HepG2 (cell line): ENCODE measurements at regions not wholly inside any gene's neighbourhood (a gene's known extent, or its start where the extent isn't known, plus 50 kb on each side); places are given as distances from the start of the nearest gene placed in this dataset.
A peak's percentile ranks its signal among the peaks of the same experiment; 100 is the strongest.

Experiments
- ATAC-seq: fragments of 200-7000 bp; cut with Tn5 transposase; 3 replicates; pipeline ENCODE4 v1.9.1; 2020; ENCODE audit warnings: mild to moderate bottlenecking, moderate library complexity
- BruUV-seq: library from RNA; stranded (reverse); fragments of 400-500 nt; replicated peaks from 2 replicates; lab custom pipeline; 2021; lab: Mats Ljungman, UMichigan
- CTCF ChIA-PET: fragments of 300-600 bp; formaldehyde crosslinking; extraction: SDS; loops from one replicate; lab custom pipeline; 2021; ENCODE audit warnings: low total read pairs, inconsistent platforms, low intra/inter-chr PET ratio; lab: Yijun Ruan, JAX
- POLR2A ChIA-PET: fragments of 350-600 bp; sonication (Branson Sonifier 250); formaldehyde crosslinking; loops from one replicate; lab custom pipeline; 2020; ENCODE audit warnings: antibody characterized with exemption, inconsistent platforms; lab: Yijun Ruan, JAX
- DNase-seq: peaks from one replicate; pipeline ENCODE4 v3.0.0-alpha.2; 2015; ENCODE audit warnings: low spot score
- FAIRE-seq: peaks from 3 replicates; lab custom pipeline; 2011; peaks lifted over from hg19 to GRCh38; lab: Jason Lieb, UNC
- H2AFZ ChIP-seq: one replicate; pipeline ENCODE4 v1.6.1; 2011; ENCODE audit warnings: low read length, inconsistent platforms
- H3K27ac ChIP-seq: fragments of 300-600 bp; 3 replicates; pipeline ENCODE4 v1.8.0; 2011; ENCODE audit warnings: mixed run types, mild to moderate bottlenecking, mixed read lengths, low read length, inconsistent platforms; ENCODE audit not compliant: insufficient read depth; ENCODE audit errors: extremely low read length
- H3K27me3 ChIP-seq, 2 experiments: fragments of 200-600 bp in 1 of 2; 2 replicates in 1 of 2; 3 replicates in 1 of 2; pipeline versions ENCODE4 v1.6.0 to v1.8.0; 2011; ENCODE audit warnings: low read length in 2 of 2, mild to moderate bottlenecking in 2 of 2, moderate library complexity in 2 of 2, inconsistent platforms in 1 of 2; ENCODE audit not compliant: insufficient read depth in 2 of 2, control insufficient read depth in 1 of 2
- H3K36me3 ChIP-seq, 2 experiments: fragments of 200-600 bp in 1 of 2; replicated peaks in 1 of 2; 2 replicates in 1 of 2; 3 replicates in 1 of 2; pipeline versions ENCODE4 v1.5.1 to v1.8.0; 2011; ENCODE audit warnings: low read length in 2 of 2, inconsistent platforms in 1 of 2; ENCODE audit not compliant: insufficient read depth in 2 of 2, control insufficient read depth in 1 of 2
- H3K4me1 ChIP-seq: 2 replicates; pipeline ENCODE4 v1.5.1; 2012; ENCODE audit warnings: low read length, inconsistent platforms; ENCODE audit not compliant: insufficient read depth
- H3K4me2 ChIP-seq: 2 replicates; pipeline ENCODE4 v1.6.0; 2011; ENCODE audit warnings: low read depth, low read length, inconsistent platforms
- H3K4me3 ChIP-seq, 3 experiments: fragments of 200-600 bp in 1 of 3; sonication (generic), shearing (Covaris generic) in 1 of 3; replicated peaks in 1 of 3; 2 replicates each; pipeline ENCODE4 v1.5.1; 2011 to 2016; ENCODE audit warnings: low read length in 3 of 3, inconsistent platforms in 2 of 3, low read depth in 2 of 3, mild to moderate bottlenecking in 2 of 3, control low read depth in 1 of 3, mixed read lengths in 1 of 3; ENCODE audit not compliant: insufficient read depth in 1 of 3
- H3K79me2 ChIP-seq: one replicate; pipeline ENCODE4 v1.6.1; 2011; ENCODE audit warnings: low read length, inconsistent platforms; ENCODE audit not compliant: insufficient read depth
- H3K9ac ChIP-seq: 2 replicates; pipeline ENCODE4 v1.6.0; 2011; ENCODE audit warnings: mild to moderate bottlenecking, low read depth, low read length, inconsistent platforms; ENCODE audit not compliant: insufficient read depth
- H3K9me3 ChIP-seq: 2 replicates; pipeline ENCODE4 v1.5.1; 2012; ENCODE audit warnings: mild to moderate bottlenecking, low read length
- H4K20me1 ChIP-seq: 2 replicates; pipeline ENCODE4 v1.6.0; 2011; ENCODE audit warnings: inconsistent platforms, mild to moderate bottlenecking, low read length, moderate library complexity; ENCODE audit not compliant: insufficient read depth
- GABPB1 ChIP-seq: IDR thresholded peaks from 2 replicates; pipeline ENCODE4 v1.6.1; 2016; ENCODE audit warnings: mild to moderate bottlenecking, missing genetic modification reagents, moderate library complexity, missing compliant biosample characterization
- PHF20 ChIP-seq: sonication (generic); formaldehyde crosslinking; IDR thresholded peaks from 2 replicates; pipeline ENCODE4 v1.5.0; 2020; ENCODE audit warnings: mild to moderate bottlenecking, missing genetic modification reagents
- REPIN1 ChIP-seq: sonication (generic); formaldehyde crosslinking; IDR thresholded peaks from 2 replicates; pipeline ENCODE4 v1.8.0; 2022; ENCODE audit warnings: missing genetic modification reagents, low read depth, mild to moderate bottlenecking, borderline replicate concordance
- ZBTB38 ChIP-seq: sonication (generic); formaldehyde crosslinking; IDR thresholded peaks from 2 replicates; pipeline ENCODE4 v1.5.1; 2020; ENCODE audit warnings: mild to moderate bottlenecking, missing genetic modification reagents
- ZNF883 ChIP-seq: sonication (generic); formaldehyde crosslinking; IDR thresholded peaks from 2 replicates; pipeline ENCODE4 v1.5.1; 2020; ENCODE audit warnings: mild to moderate bottlenecking, missing genetic modification reagents; ENCODE audit errors: not compliant biosample characterization
- WGBS: methylation state at CpG from one replicate; pipeline ENCODE4 v1.1.6; 2017; ENCODE audit warnings: low lambda C conversion rate; 5-methylcytosine and 5-hydroxymethylcytosine counted together
- in situ Hi-C: cut with HindIII; loops from 2 replicates; pipeline ENCODE4 v1.10.0; 2017; ENCODE audit warnings: low pct_unique_long_range_greater_than_20kb; ENCODE audit not compliant: extremely low pct_ligation_motif_present
- intact Hi-C: fragments of 100-400 bp; cut with micrococcal nuclease; formaldehyde crosslinking; loops from one replicate; pipeline ENCODE4 v1.10.0; 2022; ENCODE audit not compliant: unreplicated experiment
- TF ChIP-seq, protein P1 (sequence below): sonication (generic); formaldehyde crosslinking; IDR thresholded peaks from 2 replicates; pipeline ENCODE4 v1.4.0; 2020; ENCODE audit warnings: missing genetic modification reagents

DNA sequence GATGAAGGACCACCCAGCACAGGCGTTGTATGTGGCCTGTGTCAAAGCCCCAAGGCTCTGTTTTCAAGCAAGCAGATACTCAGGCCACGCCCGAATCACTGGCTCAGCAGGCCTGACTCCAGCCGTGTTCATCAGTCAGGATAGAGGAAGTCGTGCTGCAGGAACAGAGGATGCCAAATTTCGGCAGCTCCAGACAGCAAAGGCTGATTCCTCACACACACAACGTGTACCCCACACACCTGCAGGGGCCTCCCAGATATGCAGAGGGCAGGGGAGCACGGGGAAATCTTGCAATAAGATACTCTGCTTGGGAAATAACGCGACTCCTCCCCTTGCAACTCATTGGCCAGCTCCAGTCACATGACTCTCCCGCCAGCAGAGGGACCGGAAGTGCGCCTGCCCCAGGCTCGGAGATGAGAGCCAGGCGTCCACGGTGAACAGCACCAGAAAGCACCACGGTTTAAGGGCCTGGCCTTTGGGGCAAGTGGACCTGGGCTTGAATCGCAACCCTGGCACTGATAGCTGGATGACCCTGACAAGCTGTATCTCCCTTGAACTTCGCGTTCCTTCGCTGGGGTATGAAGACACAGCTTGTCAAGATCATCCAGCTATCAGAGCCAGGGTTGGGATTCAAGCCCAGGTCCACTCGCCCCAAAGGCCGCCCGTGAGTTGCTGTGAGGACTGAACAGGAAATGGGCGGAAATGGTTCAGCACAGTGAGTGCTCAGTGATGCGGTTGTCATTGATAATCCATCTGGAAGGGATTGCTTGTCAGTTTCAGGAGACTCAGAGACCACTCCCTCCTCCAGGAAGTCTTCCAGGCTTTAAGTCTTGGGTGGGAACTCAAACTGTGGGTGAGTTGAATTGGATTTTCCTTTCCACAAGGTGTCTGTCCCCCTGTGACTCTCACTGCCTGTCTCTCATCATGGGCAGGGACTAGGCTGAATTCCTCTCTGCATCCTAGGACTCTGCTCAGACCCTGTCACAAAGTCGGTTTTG lies 88.5 kb downstream of the MYEOV start (continued):
- TF ChIP-seq, protein P1, sequence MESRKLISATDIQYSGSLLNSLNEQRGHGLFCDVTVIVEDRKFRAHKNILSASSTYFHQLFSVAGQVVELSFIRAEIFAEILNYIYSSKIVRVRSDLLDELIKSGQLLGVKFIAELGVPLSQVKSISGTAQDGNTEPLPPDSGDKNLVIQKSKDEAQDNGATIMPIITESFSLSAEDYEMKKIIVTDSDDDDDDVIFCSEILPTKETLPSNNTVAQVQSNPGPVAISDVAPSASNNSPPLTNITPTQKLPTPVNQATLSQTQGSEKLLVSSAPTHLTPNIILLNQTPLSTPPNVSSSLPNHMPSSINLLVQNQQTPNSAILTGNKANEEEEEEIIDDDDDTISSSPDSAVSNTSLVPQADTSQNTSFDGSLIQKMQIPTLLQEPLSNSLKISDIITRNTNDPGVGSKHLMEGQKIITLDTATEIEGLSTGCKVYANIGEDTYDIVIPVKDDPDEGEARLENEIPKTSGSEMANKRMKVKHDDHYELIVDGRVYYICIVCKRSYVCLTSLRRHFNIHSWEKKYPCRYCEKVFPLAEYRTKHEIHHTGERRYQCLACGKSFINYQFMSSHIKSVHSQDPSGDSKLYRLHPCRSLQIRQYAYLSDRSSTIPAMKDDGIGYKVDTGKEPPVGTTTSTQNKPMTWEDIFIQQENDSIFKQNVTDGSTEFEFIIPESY (CRISPR knock-in tag): peak; percentile 70; the same call in 1 of the 2 replicates
- TF ChIP-seq GABPB1 (CRISPR knock-in tag): peak; percentile 38; the same call in 1 of the 2 replicates

- BruUV-seq: no TSS peak
- no peaks in the 10 kb centered on the region for H3K36me3 ChIP-seq
- H2AFZ ChIP-seq: no peak overlapping the region
- no peak overlapping the region for H3K4me2 ChIP-seq
- WGBS: 49% methylated on average over 13 of the region's 13 CpGs
- no peaks in the 10 kb centered on the region for H4K20me1 ChIP-seq
- no peaks in the 10 kb centered on the region for H3K79me2 ChIP-seq
- peaks cover 0 to 53% of the 10 kb centered on the region in 2 experiments; a peak in 4 of 5 replicates for H3K27me3 ChIP-seq
- H3K4me1 ChIP-seq: peaks cover 14% of the 10 kb centered on the region; the same call in 1 of the 2 replicates
- FAIRE-seq (no peak), ATAC-seq (no peak), DNase-seq (no peak)
- CTCF ChIA-PET: no interaction called here
- no peak overlapping the region for H3K4me3 ChIP-seq
- POLR2A ChIA-PET: no interaction called here
- no peak overlapping the region for H3K27ac ChIP-seq
- peaks cover 9% of the 10 kb centered on the region for H3K9me3 ChIP-seq
- in situ Hi-C loops: no loop called here
- no peak for TF ChIP-seq PHF20 (CRISPR knock-in tag)
- TF ChIP-seq ZBTB38 (CRISPR knock-in tag): no peak
- no peak for TF ChIP-seq REPIN1
- TF ChIP-seq ZNF883 (CRISPR knock-in tag): peak; percentile 31
- intact Hi-C loops: no loop called here
- no peak overlapping the region for H3K9ac ChIP-seq
These were observed 89.7 kb downstream of the MYEOV start for GRCh38 chr11:69383372-69384250.
